BE2C (cell line): ENCODE measurements at regions not wholly inside any gene's neighbourhood (a gene's known extent, or its start where the extent isn't known, plus 50 kb on each side); places are given as distances from the start of the nearest gene placed in this dataset.

Source experiments
- DNase-seq: peaks from one replicate; pipeline ENCODE4 v3.0.0-alpha.2; 2020
- H3K27me3 ChIP-seq: fragments of 250-450 bp; sonication (Bioruptor Pico); 2 replicates; pipeline ENCODE4 v1.5.1; 2020; ENCODE audit warnings: mild to moderate bottlenecking
- H3K36me3 ChIP-seq: fragments of 250-450 bp; sonication (Bioruptor Pico); 2 replicates; pipeline ENCODE4 v1.5.1; 2020; ENCODE audit warnings: mild to moderate bottlenecking
- H3K4me1 ChIP-seq: fragments of 250-450 bp; sonication (Bioruptor Pico); 2 replicates; pipeline ENCODE4 v1.5.1; 2020
- H3K4me3 ChIP-seq: 2 replicates; pipeline ENCODE4 v1.5.1; 2011; ENCODE audit warnings: low read depth, low read length
- H3K9me3 ChIP-seq: fragments of 250-450 bp; sonication (Bioruptor Pico); 2 replicates; pipeline ENCODE4 v1.5.1; 2020
- CTCF ChIP-seq: IDR thresholded peaks from 2 replicates; pipeline ENCODE4 v1.5.1; 2012; ENCODE audit warnings: mild to moderate bottlenecking, low read depth, low read length

DNA sequence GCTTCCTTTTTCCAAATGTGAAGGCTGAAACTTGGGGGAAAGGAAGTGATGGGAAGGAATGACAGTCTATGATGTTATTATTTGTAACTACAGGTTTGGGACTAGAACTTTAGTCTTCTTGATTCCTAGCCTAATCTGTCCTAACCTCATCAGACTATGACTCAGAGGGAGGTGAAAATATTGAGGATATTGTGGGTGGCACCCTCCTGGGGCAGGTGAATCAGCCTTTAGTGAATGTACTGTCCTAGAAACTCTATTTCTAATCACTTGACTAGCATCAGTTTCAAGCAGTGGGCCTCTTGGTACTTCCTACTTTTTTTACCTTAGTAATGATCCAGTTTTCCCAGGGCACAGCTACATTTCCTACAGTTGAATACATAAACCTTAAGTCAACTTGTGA lies 829.0 kb upstream of the API5 start:
- no peak for TF ChIP-seq CTCF
- H3K36me3 ChIP-seq: no peaks in the 10 kb centered on the region
- no peak overlapping the region for H3K4me3 ChIP-seq
- no peaks in the 10 kb centered on the region for H3K4me1 ChIP-seq
- no peak for DNase-seq
- no peaks in the 10 kb centered on the region for H3K9me3 ChIP-seq
- no peaks in the 10 kb centered on the region for H3K27me3 ChIP-seq

GRCh38 chr11:42490506-42490905 lies 821.3 kb upstream of the API5 start:
- TF ChIP-seq CTCF: no peak
- no peak overlapping the region for H3K4me3 ChIP-seq
- H3K36me3 ChIP-seq: no peaks in the 10 kb centered on the region
- H3K9me3 ChIP-seq: no peaks in the 10 kb centered on the region
- H3K4me1 ChIP-seq: no peaks in the 10 kb centered on the region
- H3K27me3 ChIP-seq: no peaks in the 10 kb centered on the region
- no peak for DNase-seq

DNA sequence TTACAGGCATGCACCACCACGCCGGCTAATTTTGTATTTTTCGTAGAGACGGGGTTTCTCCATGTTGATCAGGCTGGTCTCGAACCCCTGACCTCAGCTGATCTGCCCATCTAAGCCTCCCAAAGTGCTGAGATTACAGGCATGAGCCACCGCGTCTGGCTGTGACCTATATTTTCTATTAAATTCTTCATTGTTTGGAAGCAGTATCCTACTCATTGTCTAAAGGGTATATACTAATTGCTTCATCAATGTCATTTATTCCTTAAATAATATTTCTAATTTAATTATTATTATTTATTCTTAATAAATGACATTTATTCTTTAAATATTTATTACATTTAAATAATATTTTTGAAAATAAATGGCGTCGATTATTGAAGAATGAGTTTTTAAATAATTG lies 817.3 kb upstream of the API5 start:
- no peak for DNase-seq
- H3K36me3 ChIP-seq: no peaks in the 10 kb centered on the region
- no peaks in the 10 kb centered on the region for H3K4me1 ChIP-seq
- TF ChIP-seq CTCF: no peak
- H3K4me3 ChIP-seq: no peak overlapping the region
- no peaks in the 10 kb centered on the region for H3K27me3 ChIP-seq
- H3K9me3 ChIP-seq: no peaks in the 10 kb centered on the region

DNA sequence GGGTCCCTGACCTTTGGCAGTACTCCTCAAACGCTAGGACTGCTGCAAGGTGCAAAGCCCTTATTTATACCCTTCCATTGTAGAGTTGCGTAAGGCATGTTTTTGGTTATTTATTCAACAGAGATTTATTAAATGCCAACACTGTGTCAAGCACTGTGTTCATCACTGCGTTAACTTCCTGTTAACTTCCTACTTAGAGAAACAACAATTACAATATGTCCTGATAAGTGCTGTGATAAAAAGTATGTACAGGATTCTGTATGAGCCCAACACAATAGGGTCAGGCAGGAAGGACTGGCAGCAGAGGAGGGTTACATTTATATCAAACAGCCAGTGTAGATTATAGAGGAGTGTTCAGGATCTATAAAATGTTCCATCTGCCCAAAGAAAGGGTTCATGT lies 812.8 kb upstream of the API5 start:
- Histone ChIP-seq H3K27me3 (no peaks in the 10 kb centered on the region), H3K4me1 (no peaks in the 10 kb centered on the region), H3K9me3 (no peaks in the 10 kb centered on the region), H3K36me3 (no peaks in the 10 kb centered on the region), H3K4me3 (no peak overlapping the region)
- no peak for TF ChIP-seq CTCF
- no peak for DNase-seq

DNA sequence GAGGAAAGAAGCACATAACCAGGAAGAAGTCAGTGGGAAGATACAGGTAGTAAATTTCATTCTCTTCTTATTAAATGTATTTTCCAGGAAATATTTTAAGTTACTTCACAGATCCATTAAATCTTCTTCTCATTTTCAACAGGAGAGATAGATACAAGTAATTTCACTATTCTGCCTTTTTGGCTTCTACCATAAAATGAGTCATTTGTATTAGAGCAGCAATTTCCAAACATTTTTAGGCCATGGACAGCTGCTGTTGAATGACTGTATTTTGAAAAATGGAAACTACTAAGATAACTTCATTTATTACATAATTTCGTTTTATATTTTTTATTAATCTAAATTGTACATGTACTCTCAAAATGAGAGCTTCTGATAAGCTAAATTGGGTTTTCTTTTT lies 809.6 kb upstream of the API5 start:
- no peaks in the 10 kb centered on the region for H3K27me3 ChIP-seq
- TF ChIP-seq CTCF: no peak
- no peaks in the 10 kb centered on the region for H3K4me1 ChIP-seq
- no peaks in the 10 kb centered on the region for H3K9me3 ChIP-seq
- H3K36me3 ChIP-seq: no peaks in the 10 kb centered on the region
- DNase-seq: no peak
- no peak overlapping the region for H3K4me3 ChIP-seq

GRCh38 chr11:42521994-42522393 lies 789.8 kb upstream of the API5 start:
- H3K27me3 ChIP-seq: no peaks in the 10 kb centered on the region
- no peaks in the 10 kb centered on the region for H3K4me1 ChIP-seq
- no peak for DNase-seq
- no peaks in the 10 kb centered on the region for H3K36me3 ChIP-seq
- no peak for TF ChIP-seq CTCF
- no peaks in the 10 kb centered on the region for H3K9me3 ChIP-seq
- H3K4me3 ChIP-seq: no peak overlapping the region
